HG03469 (cell line): ENCODE measurements at regions not wholly inside any gene's neighbourhood (a gene's known extent, or its start where the extent isn't known, plus 50 kb on each side); places are given as distances from the start of the nearest gene placed in this dataset.

Experiments
- ATAC-seq: cut with Tn5 transposase; IDR thresholded peaks from one replicate; pipeline ENCODE4 v1.9.1; 2021; ENCODE audit warnings: mild to moderate bottlenecking, moderate library complexity, moderate number of reproducible peaks; ENCODE audit not compliant: unreplicated experiment

DNA sequence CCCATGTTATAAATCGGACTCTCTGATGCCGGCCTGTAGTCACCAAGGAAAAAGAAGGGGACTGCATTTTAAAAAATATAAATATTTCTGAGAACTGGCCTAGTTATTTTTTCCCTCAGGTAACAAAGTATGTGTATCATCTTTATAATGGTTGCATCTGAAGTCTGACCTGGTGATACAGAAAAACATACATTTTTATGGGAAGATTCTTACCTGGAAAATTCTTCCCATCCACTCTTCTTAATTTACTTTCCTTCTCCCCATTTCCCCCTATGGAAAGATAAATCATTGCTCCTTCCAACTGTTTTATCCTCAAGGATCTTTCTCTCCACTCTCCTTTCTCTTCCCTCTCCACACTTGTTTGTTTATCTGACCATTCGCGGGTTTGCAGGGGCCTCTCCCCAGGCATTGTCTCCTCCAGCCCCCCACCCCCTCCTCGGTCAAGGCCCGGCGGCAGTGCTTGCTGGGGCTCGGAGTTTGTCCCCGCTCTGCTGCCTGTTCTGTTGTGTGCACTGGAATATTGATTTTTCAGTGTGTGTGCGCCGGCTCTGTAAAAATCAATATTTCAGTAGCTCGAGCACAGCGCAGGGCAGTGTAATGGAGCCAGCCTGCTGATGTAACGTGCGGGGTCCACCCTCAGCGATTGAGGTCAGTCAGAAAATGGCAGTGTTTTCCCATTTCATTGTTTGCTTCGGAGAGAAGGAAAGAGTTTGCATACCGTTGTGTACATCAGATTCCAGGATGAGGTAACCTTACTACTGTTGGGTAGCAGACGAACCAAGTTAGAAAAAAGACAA, 199.5 kb upstream of the NFE2L3 start:
- no peak for ATAC-seq

DNA sequence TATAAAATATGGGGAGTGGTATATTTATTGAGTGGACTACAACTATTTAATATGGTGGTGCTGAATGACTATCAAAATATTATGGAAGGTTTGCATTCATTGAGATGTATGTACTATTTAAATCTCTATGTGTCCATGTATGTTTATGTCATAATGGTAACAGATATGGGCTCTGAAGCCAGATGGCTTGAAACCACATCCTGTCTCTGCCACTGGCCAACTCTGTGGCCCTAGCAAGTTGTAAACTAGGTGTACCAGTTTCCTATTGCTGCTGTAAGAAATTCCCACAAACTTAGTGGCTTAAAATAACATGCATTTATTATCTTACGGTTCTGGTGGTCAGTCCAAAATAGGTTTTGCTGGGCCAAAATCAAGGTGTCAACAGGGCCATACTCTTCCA, 198.1 kb upstream of the NFE2L3 start:
- ATAC-seq = no peak

DNA sequence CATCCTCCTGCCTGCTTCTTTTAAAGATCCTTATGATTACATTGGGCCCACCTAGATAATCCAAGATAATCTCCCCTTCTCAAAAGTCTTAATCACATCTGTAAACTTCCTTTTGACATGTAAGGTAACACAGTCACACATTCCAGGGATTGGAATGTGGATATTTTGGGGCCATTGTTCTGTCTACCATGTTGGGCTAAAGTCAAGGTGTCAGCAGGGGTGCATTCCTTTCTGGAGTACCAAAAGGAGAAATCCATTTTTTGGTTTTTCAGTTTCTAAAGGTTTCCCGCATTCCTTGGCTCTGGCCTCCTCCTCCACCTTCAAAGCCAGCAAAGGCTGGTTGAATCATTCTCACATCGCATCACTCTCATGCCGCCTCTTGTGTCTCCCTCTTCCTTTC, 197.6 kb upstream of the NFE2L3 start:
- ATAC-seq = no peak

DNA sequence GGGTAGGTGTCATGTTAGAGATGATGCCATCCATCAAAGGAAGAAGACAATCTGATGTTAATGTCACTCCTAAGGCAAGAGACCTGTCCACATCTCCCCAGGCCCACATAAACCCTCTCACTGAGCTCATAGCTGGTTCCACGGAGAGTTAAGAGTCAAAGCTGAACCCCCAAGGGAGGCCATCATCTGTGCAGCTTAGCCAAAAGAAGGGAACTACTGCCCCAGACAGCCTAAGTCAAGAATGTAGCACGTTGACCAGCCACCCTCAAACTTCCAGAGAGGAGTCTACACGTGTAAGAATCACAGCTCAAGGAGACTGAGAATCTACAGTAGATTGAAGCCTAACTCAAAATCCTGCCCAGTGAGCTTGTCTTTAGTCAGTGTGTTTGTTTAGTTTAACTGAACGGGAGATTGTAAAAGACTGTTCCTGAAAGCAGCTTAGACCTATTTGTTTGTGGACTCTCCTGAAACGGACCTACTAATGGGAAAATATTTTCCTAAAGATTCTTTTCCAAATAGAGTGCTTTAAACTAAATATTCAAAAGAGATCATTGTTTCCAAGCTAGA, 192.7 kb upstream of the NFE2L3 start:
- ATAC-seq = no peak

DNA sequence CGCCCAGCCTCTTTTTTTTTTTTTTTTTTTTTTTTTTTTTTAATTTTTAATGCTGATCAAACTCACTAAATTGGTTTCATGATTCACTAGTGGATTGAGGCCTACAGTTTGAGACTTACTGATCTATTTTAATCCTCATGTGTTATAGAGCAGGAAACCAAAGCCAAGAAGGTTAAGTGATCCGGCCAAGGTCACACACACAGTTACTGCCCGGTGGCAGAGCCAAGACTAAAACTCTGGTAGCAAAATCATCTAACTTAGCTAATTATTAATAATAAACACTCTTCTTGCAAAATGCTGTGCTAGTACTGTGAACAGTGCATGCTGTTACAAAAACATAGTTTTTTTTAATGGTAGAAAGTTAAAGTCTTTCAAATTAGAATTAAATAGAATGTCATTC, 188.3 kb upstream of the NFE2L3 start:
- ATAC-seq = no peak

DNA sequence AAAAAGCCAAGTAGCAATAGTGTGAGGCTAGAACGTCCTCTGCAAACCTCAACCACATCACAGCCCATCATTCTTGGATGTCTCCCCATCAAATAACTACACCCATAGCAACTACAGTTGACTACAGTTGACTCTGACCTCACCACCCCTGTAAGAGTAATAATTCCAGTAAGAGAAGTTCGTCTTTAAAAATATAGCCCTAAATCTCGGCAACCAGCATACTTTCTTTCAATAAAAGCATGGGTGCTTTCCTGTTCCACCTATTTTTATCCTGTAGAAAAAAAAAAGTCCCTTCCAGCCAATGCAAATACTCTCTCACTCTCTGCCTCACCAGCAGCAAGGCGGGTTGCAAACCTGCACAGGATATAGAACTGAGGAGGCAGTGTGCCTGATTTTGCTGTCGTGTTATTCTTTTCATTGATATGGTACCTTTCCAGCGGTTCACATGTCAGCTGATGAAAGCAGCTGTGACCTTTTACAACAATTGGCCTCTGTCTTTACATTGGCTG, 187.5 kb upstream of the NFE2L3 start:
- ATAC-seq = peak; percentile 21

DNA sequence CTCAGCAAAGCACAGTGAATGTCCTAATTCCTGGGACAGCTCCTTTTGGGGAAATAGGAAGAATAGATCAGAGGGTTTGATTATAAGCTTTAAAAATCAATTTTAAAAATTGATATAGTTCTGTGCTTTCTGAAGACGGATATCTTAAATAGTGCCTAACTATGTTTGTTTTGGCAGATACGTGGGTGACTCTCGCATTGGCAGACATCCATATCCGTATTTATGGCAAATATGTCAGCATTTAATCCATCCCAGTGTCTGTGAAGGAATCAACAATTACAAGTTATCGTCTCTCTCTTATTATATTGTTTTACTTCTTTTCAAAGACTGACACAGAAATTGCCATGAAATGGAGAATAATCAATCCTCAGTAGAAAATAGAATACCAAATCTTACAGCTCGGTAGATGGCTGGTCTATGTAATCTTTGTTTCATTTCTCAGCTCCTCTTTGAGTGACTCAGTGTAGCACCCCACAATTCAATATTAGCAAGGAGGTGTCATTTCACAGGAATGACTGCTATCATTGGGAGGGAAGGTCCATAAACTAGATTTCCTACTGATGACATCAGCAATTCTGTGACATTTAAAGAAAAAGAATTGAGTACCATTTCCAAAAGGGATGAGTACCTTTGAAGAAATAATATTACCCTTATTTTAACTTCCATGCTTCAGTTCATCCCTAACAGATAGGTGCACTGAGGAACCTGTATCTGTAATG, 186.4 kb upstream of the NFE2L3 start:
- ATAC-seq = no peak

DNA sequence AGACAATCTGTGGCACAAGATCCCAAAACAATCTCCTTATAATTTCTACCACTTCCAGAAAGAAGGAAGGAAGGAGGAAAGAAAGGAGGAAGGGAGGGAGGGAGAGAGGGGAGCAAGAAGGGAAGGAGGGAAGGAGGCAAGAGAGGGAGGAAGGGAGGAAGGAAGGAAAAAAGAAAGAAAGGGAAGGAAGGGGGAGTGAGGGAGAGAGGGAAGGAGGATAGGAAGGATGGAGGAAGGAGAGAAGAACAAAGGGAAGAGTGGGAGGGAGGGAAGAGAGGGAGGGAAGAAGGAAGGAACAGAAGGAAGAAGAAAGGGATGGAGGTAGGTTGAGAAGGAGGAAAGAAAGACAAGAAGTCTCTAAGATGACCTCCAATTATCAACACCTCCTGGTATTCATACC, 185.5 kb upstream of the NFE2L3 start:
- no peak for ATAC-seq

DNA sequence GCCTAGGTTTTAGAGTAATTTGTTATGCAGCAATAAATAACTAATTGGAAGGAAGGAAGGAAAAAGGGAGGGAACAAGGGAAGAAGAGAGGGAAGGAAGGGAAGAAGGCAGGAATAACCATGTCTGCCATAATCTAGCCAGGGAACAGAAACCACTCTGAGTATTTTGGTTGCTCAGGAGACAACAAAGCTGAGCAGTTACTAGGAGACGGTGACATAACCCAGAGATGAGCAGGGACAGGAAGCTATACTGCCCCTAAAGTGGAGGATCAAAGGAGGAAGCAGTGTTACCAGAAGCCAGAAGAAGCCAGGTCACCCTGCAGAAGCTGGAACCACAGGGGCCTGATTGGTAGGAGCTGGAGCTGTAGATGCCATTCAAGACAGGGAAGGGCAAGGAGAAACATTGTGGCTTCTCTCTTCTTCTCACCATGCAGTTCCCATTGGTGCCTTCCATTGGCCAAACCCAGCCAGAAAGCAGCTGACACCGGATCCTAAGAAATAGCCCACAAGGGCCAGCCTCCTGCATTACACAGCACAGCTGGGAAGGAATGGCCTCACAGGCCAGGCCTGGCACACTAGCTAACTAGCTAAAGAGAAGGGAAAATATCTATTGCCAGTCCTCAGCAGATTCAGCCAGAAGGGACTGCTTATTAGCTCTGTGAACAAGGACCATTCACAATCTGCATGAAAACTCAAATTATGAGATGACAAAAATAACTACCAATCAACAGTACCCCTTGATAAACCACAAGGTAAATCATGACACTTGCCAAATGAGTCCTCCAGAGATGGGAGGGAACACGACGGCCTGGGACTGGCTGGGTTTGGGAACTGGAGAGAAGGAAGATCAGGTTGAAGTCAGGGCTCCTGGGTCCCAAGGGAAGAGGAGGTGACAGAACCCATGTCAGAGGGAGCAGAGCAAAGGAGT, 184.5 kb upstream of the NFE2L3 start:
- peak; percentile 29 for ATAC-seq

DNA sequence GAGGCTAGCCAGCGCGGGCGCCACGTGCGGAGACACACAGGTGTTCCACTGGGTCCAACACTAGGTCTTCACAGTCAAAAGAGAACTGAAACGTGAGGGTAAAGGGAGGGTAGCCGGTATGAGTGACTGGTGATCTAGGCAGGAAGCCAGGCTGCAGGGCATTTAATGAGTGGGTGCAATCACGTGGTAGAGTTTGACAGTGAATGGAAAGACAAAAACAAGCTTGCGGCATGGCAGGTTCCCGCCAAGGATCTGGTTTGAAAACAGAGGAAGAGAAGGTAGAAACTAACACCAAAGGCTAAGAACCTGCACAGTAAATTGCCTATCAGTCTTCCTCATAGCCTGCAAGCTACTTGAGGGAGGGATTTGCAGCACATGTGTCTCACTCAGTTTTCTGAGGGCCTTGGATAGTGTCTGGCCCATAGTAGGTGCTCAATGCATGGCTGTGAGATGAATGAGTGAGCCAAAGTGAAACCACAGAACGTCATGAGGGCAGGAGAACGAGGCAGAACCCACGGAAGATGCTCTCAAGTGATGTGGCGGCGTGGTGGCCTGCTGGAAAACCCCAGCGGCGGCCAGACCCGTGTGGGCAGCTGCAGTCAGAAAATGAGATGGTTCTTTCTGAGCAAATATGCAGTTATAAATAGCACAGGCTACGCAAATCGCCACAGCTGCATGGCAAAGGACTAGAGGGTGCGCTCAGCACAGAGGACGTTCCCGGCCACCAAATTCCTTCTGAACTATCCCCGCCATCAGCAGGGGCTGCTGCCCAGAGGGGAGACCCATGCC, 183.6 kb upstream of the NFE2L3 start:
- peak; percentile 36 for ATAC-seq

DNA sequence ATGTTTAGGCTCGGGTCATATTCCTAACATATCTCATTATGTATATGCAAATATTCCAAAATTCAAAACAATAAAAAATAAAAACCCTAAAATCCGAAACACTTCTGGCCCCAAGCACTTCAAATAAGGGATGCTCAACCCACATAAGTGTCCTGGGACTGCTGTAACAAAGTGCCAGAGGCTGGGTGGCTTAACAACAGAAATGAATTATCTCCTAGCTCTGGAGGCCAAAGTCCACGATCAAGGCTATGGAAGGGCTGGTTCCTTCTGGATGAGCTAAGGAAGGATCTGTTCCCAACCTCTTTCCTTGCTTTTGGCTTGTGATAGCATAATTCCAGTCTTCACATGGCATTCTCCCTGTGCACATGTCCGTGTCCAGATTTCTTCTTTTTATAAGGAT, 181.6 kb upstream of the NFE2L3 start:
- no peak for ATAC-seq

DNA sequence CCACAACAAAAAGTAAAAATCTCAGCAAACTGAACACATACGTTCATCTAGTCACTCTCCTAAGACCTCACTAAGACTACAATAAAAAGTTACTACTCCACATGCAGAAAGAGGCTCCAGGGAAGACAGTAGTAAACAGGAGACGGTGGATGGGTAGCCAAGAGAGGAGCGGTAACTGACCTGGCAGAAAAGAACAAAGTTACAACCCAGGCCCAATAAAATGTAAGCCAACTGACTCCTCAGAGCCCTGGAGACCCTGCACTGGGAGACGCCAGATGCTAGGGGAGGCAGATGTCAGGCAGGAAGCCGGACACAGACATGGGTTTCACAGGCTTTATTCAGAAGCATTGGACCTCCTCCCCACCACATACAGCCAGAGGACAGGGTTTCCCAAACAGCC, 181.1 kb upstream of the NFE2L3 start:
- no peak for ATAC-seq

DNA sequence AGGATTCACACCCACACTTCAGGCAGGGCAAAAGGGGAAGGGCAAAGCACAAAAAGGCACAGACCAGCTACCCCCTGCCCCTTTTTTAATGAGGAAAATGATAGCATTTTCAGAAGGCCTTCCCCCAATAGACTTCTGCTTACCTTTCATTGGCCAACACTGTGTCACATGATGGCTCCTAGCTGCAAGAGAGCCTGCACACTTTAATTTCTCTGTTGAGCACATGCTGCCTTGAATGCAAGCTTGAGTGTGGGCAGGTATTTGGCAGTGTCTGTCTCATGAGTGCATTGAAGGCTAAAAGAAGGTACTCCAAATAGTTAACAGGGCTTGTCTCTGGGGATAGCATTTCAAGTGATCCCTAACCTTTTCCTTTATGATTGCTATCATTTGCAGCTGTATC, 175.4 kb upstream of the NFE2L3 start:
- no peak for ATAC-seq

DNA sequence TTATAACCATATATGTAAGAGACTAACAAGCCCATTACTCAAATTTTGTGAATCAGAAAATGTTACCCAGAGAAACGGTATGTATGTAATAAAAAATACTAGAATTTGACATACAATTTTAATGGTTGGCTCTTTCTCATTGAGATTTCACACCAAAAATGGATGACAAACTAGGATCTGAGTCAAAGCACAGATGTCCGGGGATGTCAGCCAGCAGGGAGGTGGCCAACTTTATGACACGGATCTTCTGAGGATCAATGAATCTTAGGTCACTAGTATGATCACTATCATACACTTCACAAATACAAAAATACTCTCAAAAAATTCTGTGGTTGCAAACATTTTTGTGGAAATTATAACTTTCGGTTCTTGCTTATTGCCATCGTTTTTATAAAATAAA, 173.5 kb upstream of the NFE2L3 start:
- no peak for ATAC-seq

DNA sequence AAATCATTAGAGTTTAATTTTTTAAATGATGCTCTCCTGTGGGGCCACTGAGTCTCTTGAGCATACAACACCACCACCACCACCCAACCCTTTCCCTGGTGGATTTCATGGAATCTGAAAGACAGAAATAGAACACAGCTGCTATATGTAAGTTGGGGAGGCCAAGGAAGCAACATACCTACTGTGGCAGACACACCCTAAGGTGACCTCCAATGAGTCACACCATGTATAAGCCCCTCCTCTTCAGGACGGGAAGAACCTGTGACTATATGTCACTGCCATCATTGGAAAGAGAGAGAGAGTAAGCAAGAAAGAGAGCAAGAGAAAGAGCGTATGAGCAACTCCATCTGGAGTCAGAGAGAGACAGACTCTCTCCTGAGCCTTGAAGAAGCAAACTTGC, 172.4 kb upstream of the NFE2L3 start:
- no peak for ATAC-seq

DNA sequence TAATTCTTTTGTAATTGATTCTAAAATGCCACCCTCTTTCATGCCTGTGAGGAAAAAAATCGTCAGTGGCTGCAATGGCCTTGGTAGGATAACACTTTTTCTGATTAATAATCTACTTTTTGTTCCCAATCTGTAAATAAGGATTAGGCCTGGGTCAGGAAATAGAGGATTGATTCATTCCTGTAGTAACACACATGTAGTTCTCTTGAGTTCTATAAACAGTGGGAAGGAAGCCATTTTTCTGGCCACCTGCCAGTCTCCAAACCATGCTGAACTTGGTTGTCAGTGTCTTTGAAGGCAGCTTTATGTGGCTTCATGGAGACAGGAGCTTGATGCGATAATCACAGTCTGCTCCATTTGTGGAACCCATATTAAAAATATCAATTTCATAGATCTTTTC, 169.3 kb upstream of the NFE2L3 start:
- ATAC-seq = no peak

DNA sequence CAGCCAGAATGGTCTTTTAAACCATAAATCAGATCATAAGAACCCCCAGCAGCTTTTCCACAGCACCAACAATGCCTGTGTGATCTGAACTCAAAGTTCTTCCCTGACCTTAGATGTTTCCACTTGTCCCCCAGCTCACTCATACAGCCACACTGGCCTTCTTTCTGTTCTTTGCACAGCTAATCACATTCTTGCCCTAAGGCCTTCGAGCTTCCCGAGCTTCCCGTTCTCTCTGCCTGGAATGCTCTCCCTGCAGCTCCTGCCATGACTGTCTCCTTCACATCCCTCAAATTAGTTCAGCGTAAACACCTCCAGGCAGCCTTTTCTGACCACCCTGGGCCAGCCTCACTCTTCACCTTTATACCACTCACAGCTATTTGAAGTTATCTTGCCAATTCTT, 166.8 kb upstream of the NFE2L3 start:
- ATAC-seq = no peak

DNA sequence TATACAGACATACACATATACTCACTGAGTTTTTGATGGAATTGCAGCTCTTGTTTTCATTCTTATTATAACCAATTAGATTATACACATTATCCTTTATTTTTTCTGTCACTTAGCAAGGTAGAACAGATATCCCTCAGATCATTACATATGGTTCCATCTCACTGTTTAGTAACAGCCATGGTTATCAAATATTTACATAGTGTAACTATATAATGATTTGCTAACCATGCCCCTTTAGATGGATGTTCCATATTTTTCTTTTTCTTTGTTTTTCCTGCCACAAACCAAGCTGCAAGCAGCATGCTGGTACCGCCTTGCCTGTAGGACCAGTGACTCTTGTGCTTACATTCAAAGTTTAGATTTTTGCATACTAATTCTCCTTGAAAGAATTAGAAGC, 163.4 kb upstream of the NFE2L3 start:
- ATAC-seq = no peak

DNA sequence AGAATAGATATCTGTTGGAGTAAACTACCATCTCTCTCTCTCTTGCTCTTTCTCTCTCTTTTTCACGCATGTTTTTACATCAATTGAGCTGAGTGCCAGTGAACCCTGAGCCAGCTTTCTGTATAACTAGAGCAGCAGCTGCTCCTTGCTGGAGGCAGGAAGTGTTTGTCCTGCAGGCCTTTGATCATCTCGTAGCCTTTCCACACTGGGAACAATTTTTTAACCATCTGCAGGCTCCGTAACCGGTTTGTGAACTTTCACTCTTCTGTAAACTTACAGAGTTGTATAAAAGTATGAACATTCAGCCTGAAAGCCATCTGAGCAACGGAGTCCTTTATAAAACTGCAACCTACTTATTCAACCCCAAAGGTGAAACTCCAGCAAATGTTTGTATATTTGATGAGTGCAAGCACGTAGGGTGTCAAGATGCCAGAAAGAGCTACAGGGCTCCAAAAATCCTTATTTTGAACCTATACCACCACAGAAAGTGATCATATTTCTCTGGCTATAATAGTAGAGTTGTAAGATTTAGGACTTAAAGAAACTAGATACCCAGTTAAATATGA, 162.8 kb upstream of the NFE2L3 start:
- no peak for ATAC-seq
